ENCODE measurements at regions not wholly inside any gene's neighbourhood (a gene's known extent, or its start where the extent isn't known, plus 50 kb on each side); places are given as distances from the start of the nearest gene placed in this dataset.

DNA sequence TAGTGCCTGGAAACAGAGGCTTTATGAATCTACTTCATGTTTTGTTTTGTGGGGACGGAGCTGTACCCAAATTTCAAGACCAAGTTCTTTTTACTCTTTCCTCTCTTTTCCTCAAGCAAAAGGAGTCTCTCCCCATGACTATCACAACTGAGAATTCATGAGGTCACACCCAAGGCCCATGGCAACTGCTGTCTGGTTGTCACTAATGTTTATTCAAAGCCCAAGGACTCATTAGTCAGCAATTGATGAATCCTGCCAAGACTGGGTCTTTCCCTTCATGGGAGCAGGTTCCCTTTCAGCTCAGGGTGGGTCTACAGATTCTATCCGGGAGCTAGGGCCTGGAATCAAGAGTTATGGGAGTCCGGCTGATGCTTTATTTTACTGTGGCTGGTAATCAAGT, 441.5 kb upstream of the PCDH20 start:
- TF ChIP-seq, protein P1, sequence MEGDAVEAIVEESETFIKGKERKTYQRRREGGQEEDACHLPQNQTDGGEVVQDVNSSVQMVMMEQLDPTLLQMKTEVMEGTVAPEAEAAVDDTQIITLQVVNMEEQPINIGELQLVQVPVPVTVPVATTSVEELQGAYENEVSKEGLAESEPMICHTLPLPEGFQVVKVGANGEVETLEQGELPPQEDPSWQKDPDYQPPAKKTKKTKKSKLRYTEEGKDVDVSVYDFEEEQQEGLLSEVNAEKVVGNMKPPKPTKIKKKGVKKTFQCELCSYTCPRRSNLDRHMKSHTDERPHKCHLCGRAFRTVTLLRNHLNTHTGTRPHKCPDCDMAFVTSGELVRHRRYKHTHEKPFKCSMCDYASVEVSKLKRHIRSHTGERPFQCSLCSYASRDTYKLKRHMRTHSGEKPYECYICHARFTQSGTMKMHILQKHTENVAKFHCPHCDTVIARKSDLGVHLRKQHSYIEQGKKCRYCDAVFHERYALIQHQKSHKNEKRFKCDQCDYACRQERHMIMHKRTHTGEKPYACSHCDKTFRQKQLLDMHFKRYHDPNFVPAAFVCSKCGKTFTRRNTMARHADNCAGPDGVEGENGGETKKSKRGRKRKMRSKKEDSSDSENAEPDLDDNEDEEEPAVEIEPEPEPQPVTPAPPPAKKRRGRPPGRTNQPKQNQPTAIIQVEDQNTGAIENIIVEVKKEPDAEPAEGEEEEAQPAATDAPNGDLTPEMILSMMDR (IDR thresholded peaks at IDR 0.05) = no peak
- no peak for TF ChIP-seq ZFX (IDR thresholded peaks at IDR 0.05; ENCODE audit: borderline replicate concordance)

All from 22Rv1 (cell line).